CD14-positive monocyte (primary cell): ENCODE measurements at regions not wholly inside any gene's neighbourhood (a gene's known extent, or its start where the extent isn't known, plus 50 kb on each side); places are given as distances from the start of the nearest gene placed in this dataset.

ENCODE experiments used
- DNase-seq, 3 donors: peaks; one replicate each; pipeline ENCODE4 v3.0.0-alpha.2; 2011 to 2022
- H2AFZ ChIP-seq: 2 replicates; pipeline ENCODE4 v1.6.0; 2012; ENCODE audit warnings: mild to moderate bottlenecking, low read depth, low read length, inconsistent platforms; ENCODE audit not compliant: insufficient read depth, poor library complexity, severe bottlenecking
- H3K27ac ChIP-seq, 2 donors: 1 replicate in 1 of 2; 2 replicates in 1 of 2; pipeline ENCODE4 v1.5.1; 2012 to 2013; ENCODE audit warnings: low read length in 2 of 2, control low read depth in 1 of 2, inconsistent platforms in 1 of 2, low read depth in 1 of 2, mild to moderate bottlenecking in 1 of 2
- H3K27me3 ChIP-seq, 2 donors: one replicate each; pipeline versions ENCODE4 v1.6.0 to v1.6.1; 2011 to 2013; ENCODE audit warnings: low read length in 2 of 2; ENCODE audit not compliant: control insufficient read depth in 2 of 2, insufficient read depth in 2 of 2
- H3K36me3 ChIP-seq, 2 donors: replicated peaks in 1 of 2; 1 replicate in 1 of 2; 2 replicates in 1 of 2; pipeline versions ENCODE4 v1.5.1 to v1.6.1; 2012 to 2013; ENCODE audit warnings: low read length in 2 of 2, control low read depth in 1 of 2, inconsistent platforms in 1 of 2, mild to moderate bottlenecking in 1 of 2; ENCODE audit not compliant: insufficient read depth in 2 of 2, control insufficient read depth in 1 of 2
- H3K4me1 ChIP-seq, 2 donors: 1 replicate in 1 of 2; 2 replicates in 1 of 2; pipeline versions ENCODE4 v1.5.1 to v1.6.1; 2012 to 2013; ENCODE audit warnings: low read length in 2 of 2, control low read depth in 1 of 2, inconsistent platforms in 1 of 2, mild to moderate bottlenecking in 1 of 2, moderate library complexity in 1 of 2; ENCODE audit not compliant: insufficient read depth in 2 of 2, control insufficient read depth in 1 of 2
- H3K4me2 ChIP-seq: replicated peaks from 2 replicates; pipeline ENCODE3; 2012; ENCODE audit warnings: low read length, moderate library complexity, mild to moderate bottlenecking; ENCODE audit not compliant: poor library complexity, severe bottlenecking; ENCODE audit errors: extremely low read depth
- H3K4me3 ChIP-seq, 3 experiments: fragments of 200-600 bp in 1 of 3; sonication (generic) in 1 of 3; replicated peaks in 1 of 3; 1 replicate in 2 of 3; 2 replicates in 1 of 3; pipeline ENCODE4 v1.5.1; 2011 to 2013; ENCODE audit warnings: low read length in 3 of 3, mild to moderate bottlenecking in 3 of 3, control low read depth in 2 of 3, low read depth in 2 of 3, inconsistent platforms in 1 of 3, moderate library complexity in 1 of 3
- H3K79me2 ChIP-seq: 2 replicates; pipeline ENCODE4 v1.6.0; 2012; ENCODE audit warnings: mild to moderate bottlenecking, control low read depth, inconsistent platforms, low read length, moderate library complexity; ENCODE audit not compliant: insufficient read depth
- H3K9ac ChIP-seq: 2 replicates; pipeline ENCODE4 v1.6.0; 2017; ENCODE audit warnings: low read length, mild to moderate bottlenecking; ENCODE audit not compliant: insufficient read depth, poor library complexity, severe bottlenecking
- H3K9me3 ChIP-seq, 2 donors: replicated peaks in 1 of 2; 1 replicate in 1 of 2; 2 replicates in 1 of 2; pipeline versions ENCODE4 v1.5.1 to v1.6.1; 2012 to 2013; ENCODE audit warnings: low read length in 2 of 2, control low read depth in 1 of 2; ENCODE audit not compliant: control insufficient read depth in 1 of 2, insufficient read depth in 1 of 2
- H4K20me1 ChIP-seq: 2 replicates; pipeline ENCODE4 v1.6.0; 2012; ENCODE audit warnings: mild to moderate bottlenecking, low read length, control low read depth, moderate library complexity; ENCODE audit not compliant: insufficient read depth
- H3K27ac Mint-ChIP-seq, 7 donors: one replicate each; pipeline ENCODE4 v1.8.0; 2020; ENCODE audit warnings: mild to moderate bottlenecking in 7 of 7, mixed read lengths in 7 of 7, moderate library complexity in 6 of 7, inconsistent platforms in 2 of 7
- H3K27me3 Mint-ChIP-seq, 3 donors: one replicate each; pipeline ENCODE4 v1.8.0; 2021 to 2022; ENCODE audit warnings: low read depth in 3 of 3, mild to moderate bottlenecking in 3 of 3, mixed read lengths in 3 of 3, moderate library complexity in 3 of 3, inconsistent platforms in 1 of 3
- H3K36me3 Mint-ChIP-seq, 2 donors: one replicate each; pipeline ENCODE4 v1.8.0; 2020; ENCODE audit warnings: mixed read lengths in 2 of 2, inconsistent platforms in 1 of 2, mild to moderate bottlenecking in 1 of 2
- H3K4me1 Mint-ChIP-seq: one replicate; pipeline ENCODE4 v1.8.0; 2020; ENCODE audit warnings: mild to moderate bottlenecking, mixed read lengths
- H3K4me3 Mint-ChIP-seq, 2 donors: one replicate each; pipeline ENCODE4 v1.8.0; 2020; ENCODE audit warnings: mild to moderate bottlenecking in 2 of 2, mixed read lengths in 2 of 2, moderate library complexity in 1 of 2
- H3K9me3 Mint-ChIP-seq, 7 donors: one replicate each; pipeline ENCODE4 v1.8.0; 2020 to 2022; ENCODE audit warnings: mixed read lengths in 7 of 7, mild to moderate bottlenecking in 6 of 7, moderate library complexity in 6 of 7, inconsistent platforms in 2 of 7
- WGBS: methylation state at CpG from one replicate; pipeline ENCODE4 v1.1.5; 2013; ENCODE audit warnings: missing lambda C conversion rate; ENCODE audit not compliant: insufficient coverage; 5-methylcytosine and 5-hydroxymethylcytosine counted together
- intact Hi-C, 2 donors: fragments of 100-400 bp; cut with micrococcal nuclease; formaldehyde crosslinking; loops; one replicate each; pipeline versions ENCODE4 v1.15.0 to v1.15.1; 2023
- TF ChIP-seq, protein P1 (sequence below): fragments of 200-600 bp; IDR thresholded peaks from one replicate; pipeline ENCODE4 v1.8.0; 2022; ENCODE audit warnings: antibody characterized with exemption, mild to moderate bottlenecking

DNA sequence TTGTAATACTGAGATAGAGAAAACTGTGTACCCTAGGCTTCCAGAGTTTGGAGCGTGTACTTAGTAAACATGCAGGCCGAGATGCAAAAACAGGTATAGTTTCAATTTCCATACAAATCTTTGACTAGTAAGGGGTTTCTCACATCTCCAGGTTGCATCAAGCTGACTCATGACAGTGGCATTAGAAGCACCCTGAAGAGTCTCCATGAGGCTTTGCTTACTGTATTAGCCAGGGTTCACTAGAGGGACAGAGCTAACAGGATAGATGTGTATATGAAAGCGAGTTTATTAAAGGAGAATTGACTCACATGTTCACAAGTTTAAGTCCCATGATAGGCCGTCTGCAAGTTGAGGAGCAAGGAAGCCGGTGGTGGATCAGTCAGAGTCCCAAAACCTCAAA lies 275.3 kb upstream of the CDH6 start:
- no peaks in the 10 kb centered on the region for H3K27me3 Mint-ChIP-seq
- H2AFZ ChIP-seq = no peak overlapping the region
- DNase-seq = no peak
- H3K4me1 ChIP-seq = no peaks in the 10 kb centered on the region
- intact Hi-C loops = no loop called here
- H3K79me2 ChIP-seq = no peaks in the 10 kb centered on the region
- WGBS = 79% methylated on average over 3 of the region's 5 CpGs
- TF ChIP-seq, protein P1, sequence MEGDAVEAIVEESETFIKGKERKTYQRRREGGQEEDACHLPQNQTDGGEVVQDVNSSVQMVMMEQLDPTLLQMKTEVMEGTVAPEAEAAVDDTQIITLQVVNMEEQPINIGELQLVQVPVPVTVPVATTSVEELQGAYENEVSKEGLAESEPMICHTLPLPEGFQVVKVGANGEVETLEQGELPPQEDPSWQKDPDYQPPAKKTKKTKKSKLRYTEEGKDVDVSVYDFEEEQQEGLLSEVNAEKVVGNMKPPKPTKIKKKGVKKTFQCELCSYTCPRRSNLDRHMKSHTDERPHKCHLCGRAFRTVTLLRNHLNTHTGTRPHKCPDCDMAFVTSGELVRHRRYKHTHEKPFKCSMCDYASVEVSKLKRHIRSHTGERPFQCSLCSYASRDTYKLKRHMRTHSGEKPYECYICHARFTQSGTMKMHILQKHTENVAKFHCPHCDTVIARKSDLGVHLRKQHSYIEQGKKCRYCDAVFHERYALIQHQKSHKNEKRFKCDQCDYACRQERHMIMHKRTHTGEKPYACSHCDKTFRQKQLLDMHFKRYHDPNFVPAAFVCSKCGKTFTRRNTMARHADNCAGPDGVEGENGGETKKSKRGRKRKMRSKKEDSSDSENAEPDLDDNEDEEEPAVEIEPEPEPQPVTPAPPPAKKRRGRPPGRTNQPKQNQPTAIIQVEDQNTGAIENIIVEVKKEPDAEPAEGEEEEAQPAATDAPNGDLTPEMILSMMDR = no peak
- H4K20me1 ChIP-seq = no peaks in the 10 kb centered on the region
- H3K36me3 ChIP-seq = no peaks in the 10 kb centered on the region
- H3K27ac Mint-ChIP-seq = no peak overlapping the region
- H3K4me3 ChIP-seq = no peak overlapping the region
- H3K9ac ChIP-seq = no peak overlapping the region
- H3K9me3 Mint-ChIP-seq = peaks cover 0 to 9% (median 4%) of the 10 kb centered on the region in 7 donors
- no peak overlapping the region for H3K4me2 ChIP-seq
- no peaks in the 10 kb centered on the region for H3K27me3 ChIP-seq
- no peak overlapping the region for H3K27ac ChIP-seq
- no peak overlapping the region for H3K4me3 Mint-ChIP-seq
- H3K9me3 ChIP-seq = peaks cover 0 to under 1% of the 10 kb centered on the region in 2 donors
- no peaks in the 10 kb centered on the region for H3K4me1 Mint-ChIP-seq
- H3K36me3 Mint-ChIP-seq = no peaks in the 10 kb centered on the region

DNA sequence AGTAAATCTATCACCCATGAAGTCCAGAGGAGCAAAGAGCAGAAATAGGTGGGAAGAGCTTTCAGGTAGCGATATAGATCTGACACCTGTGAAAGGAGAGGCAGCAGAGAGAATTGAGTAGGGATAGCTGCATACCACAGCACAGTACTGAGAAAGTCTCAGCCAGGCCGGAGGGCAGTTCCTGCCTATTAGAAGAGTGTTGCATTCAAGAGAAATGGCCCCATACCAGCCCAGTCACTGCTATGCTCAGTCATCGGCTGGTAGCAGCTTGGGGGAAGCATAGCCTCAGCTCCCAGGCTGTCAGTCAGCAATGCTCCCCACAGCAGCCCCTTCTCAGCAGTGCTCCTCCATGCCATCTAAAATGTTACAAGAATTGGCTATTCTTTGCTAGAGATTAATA lies 285.1 kb upstream of the CDH6 start:
- H3K9me3 Mint-ChIP-seq = peaks cover 0 to 10% (median 3%) of the 10 kb centered on the region in 7 donors
- H3K27me3 ChIP-seq = no peaks in the 10 kb centered on the region
- intact Hi-C loops = no loop called here
- no peak overlapping the region for H3K4me3 ChIP-seq
- no peaks in the 10 kb centered on the region for H3K27me3 Mint-ChIP-seq
- TF ChIP-seq, protein P1 = no peak
- H2AFZ ChIP-seq = no peak overlapping the region
- H3K4me1 ChIP-seq = no peaks in the 10 kb centered on the region
- no peaks in the 10 kb centered on the region for H3K9me3 ChIP-seq
- H3K36me3 ChIP-seq = no peaks in the 10 kb centered on the region
- H3K79me2 ChIP-seq = no peaks in the 10 kb centered on the region
- H3K27ac Mint-ChIP-seq = no peak overlapping the region
- H3K4me3 Mint-ChIP-seq = peak overlapping the region in 1 of 2 donors; percentile 25
- H4K20me1 ChIP-seq = no peaks in the 10 kb centered on the region
- DNase-seq = no peak
- no peaks in the 10 kb centered on the region for H3K36me3 Mint-ChIP-seq
- no peaks in the 10 kb centered on the region for H3K4me1 Mint-ChIP-seq
- WGBS = 64% methylated on average over 3 of the region's 3 CpGs
- no peak overlapping the region for H3K4me2 ChIP-seq
- no peak overlapping the region for H3K9ac ChIP-seq
- no peak overlapping the region for H3K27ac ChIP-seq
